Spleen (tissue), 7 donors: ENCODE measurements at regions not wholly inside any gene's neighbourhood (a gene's known extent, or its start where the extent isn't known, plus 50 kb on each side); places are given as distances from the start of the nearest gene placed in this dataset.

ENCODE experiments used
- POLR2A ChIP-seq, 3 donors: fragments of 450-650 bp; IDR thresholded peaks; one replicate each; pipeline ENCODE4 v1.5.1; 2017; ENCODE audit warnings: antibody characterized with exemption in 3 of 3, mild to moderate bottlenecking in 1 of 3
- POLR2AphosphoS5 ChIP-seq, 3 donors: sonication (generic); formaldehyde crosslinking; IDR thresholded peaks; one replicate each; pipeline ENCODE4 v1.5.1; 2017; ENCODE audit warnings: antibody characterized with exemption in 3 of 3
- TF ChIP-seq, protein P1 (sequence below), 11 experiments: fragments of 200-600 bp in 7 of 11; fragments of 450-650 bp in 4 of 11; sonication (generic) in 4 of 11; IDR thresholded peaks in 8 of 11; conservative IDR thresholded peaks in 3 of 11; 1 replicate in 7 of 11; 2 replicates in 4 of 11; pipeline versions ENCODE4 v1.4.0 to v1.8.0; 2016 to 2021; ENCODE audit warnings: antibody characterized with exemption in 11 of 11, inconsistent platforms in 4 of 11, mild to moderate bottlenecking in 1 of 11
- donor health status: DM: no; HTN: no; CAD: no; lungs with moderate emphysema.
- donor health status: DM: no; HTN: no; CAD: no.
- donor health status: DM: no; HTN: no; CAD: no.

DNA sequence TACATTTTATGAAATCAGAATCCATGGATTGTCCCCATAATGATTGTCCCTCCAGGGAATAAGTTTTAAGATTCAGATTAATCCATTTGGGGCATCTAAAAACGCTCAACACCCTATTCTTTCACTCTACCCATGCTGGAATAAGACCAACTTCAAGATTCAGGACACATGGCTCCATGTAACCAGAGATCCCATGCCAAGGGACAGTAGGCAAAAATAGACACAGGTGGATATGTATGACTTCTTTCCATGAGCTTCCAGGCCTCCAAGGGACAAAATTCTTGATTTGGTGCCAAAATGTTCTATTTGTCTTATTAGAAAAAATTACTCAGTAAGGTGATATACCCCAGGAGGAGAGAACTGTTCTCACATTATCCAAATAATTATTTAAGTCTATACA lies 178.8 kb downstream of the NRIP1 start:
- TF ChIP-seq, protein P1, sequence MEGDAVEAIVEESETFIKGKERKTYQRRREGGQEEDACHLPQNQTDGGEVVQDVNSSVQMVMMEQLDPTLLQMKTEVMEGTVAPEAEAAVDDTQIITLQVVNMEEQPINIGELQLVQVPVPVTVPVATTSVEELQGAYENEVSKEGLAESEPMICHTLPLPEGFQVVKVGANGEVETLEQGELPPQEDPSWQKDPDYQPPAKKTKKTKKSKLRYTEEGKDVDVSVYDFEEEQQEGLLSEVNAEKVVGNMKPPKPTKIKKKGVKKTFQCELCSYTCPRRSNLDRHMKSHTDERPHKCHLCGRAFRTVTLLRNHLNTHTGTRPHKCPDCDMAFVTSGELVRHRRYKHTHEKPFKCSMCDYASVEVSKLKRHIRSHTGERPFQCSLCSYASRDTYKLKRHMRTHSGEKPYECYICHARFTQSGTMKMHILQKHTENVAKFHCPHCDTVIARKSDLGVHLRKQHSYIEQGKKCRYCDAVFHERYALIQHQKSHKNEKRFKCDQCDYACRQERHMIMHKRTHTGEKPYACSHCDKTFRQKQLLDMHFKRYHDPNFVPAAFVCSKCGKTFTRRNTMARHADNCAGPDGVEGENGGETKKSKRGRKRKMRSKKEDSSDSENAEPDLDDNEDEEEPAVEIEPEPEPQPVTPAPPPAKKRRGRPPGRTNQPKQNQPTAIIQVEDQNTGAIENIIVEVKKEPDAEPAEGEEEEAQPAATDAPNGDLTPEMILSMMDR (IDR thresholded peaks at IDR 0.05 in 8 of 11, conservative IDR thresholded peaks at IDR 0.05 in 3 of 11), result no peak
- TF ChIP-seq POLR2A (IDR thresholded peaks at IDR 0.05) (no peak), POLR2AphosphoS5 (IDR thresholded peaks at IDR 0.05) (no peak)
